Peyer's patch (tissue), 4 donors: ENCODE measurements at regions not wholly inside any gene's neighbourhood (a gene's known extent, or its start where the extent isn't known, plus 50 kb on each side); places are given as distances from the start of the nearest gene placed in this dataset.

Source experiments
- CTCF ChIP-seq, 6 experiments: fragments of 450-650 bp in 4 of 6; fragments of 200-600 bp in 2 of 6; sonication (generic) in 1 of 6; IDR thresholded peaks; one replicate each; pipeline ENCODE4 v1.5.1; 2017 to 2019; ENCODE audit warnings: antibody characterized with exemption in 6 of 6, mild to moderate bottlenecking in 3 of 6, moderate library complexity in 1 of 6
- POLR2A ChIP-seq, 2 donors: fragments of 450-650 bp; IDR thresholded peaks; one replicate each; pipeline ENCODE4 v1.5.1; 2017; ENCODE audit warnings: antibody characterized with exemption in 2 of 2, mild to moderate bottlenecking in 2 of 2, moderate library complexity in 2 of 2

- no peak for TF ChIP-seq CTCF (IDR thresholded peaks at IDR 0.05)
- TF ChIP-seq POLR2A (IDR thresholded peaks at IDR 0.05) = no peak
These were observed 125.8 kb upstream of the ATP1B1 start for GRCh38 chr1:168980656-168981055.
